ENCODE measurements at regions not wholly inside any gene's neighbourhood (a gene's known extent, or its start where the extent isn't known, plus 50 kb on each side); places are given as distances from the start of the nearest gene placed in this dataset.
"Not testable (repeated sequence)": the region's sequence is repeated elsewhere in the genome, so short reads cannot be mapped to it uniquely, and the experiment has no call there.

GRCh38 chr14:83566567-83566966 lies 1963.4 kb upstream of the FLRT2 start:
- no peak for DNase-seq (ENCODE audit: low spot score)

- DNase-seq (ENCODE audit: low spot score) = no peak
Measured at GRCh38 chr14:83568141-83568540, 1961.8 kb upstream of the FLRT2 start.

GRCh38 chr14:83575301-83575700 lies 1954.6 kb upstream of the FLRT2 start:
- DNase-seq (ENCODE audit: low spot score) = no peak

GRCh38 chr14:83583201-83583600 lies 1946.7 kb upstream of the FLRT2 start:
- DNase-seq (ENCODE audit: low spot score) = no peak

DNA sequence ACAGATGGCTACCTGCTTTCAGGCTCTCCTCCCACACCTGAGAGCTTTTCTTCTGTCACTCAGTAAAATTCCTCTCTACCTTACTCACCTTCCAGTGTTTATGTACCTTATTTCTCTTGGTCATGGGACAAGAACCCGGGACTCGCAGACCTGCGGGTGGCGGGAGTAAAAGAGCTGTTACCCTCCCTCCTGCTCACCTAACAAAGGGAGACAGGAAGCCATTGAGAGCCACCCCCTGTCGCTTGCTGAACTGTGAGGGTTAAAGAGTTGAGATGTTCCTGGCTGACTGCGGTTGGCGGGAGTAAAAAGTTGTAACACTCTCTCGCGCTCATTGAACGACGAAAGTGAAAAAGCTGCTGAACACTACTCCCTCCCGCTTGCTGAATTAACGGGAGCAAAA lies 1935.1 kb upstream of the FLRT2 start:
- DNase-seq (ENCODE audit: low spot score) = no peak

DNA sequence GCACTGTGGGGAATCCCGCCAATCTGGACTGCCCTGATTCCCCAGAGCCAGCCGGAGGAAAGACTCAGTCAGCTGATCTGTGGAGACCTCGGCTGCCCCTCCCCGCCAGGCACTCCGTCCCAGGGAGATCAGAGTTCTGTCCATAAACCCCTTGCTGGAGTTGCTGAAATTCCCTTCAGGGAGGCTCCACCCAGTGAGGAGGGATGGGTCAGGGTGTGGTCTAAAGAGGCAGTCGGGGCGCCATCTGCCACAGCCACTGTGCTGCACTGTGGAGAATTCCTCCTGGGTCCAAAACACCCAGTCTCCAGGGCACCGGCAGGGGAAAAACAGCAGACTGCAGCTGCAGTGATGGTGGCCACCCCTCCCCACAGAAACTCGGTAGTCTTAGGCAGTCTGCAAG lies 1922.3 kb upstream of the FLRT2 start:
- no peak for DNase-seq (ENCODE audit: low spot score)

- DNase-seq (ENCODE audit: low spot score) = no peak
Measured at GRCh38 chr14:83611491-83611890, 1918.5 kb upstream of the FLRT2 start.

DNA sequence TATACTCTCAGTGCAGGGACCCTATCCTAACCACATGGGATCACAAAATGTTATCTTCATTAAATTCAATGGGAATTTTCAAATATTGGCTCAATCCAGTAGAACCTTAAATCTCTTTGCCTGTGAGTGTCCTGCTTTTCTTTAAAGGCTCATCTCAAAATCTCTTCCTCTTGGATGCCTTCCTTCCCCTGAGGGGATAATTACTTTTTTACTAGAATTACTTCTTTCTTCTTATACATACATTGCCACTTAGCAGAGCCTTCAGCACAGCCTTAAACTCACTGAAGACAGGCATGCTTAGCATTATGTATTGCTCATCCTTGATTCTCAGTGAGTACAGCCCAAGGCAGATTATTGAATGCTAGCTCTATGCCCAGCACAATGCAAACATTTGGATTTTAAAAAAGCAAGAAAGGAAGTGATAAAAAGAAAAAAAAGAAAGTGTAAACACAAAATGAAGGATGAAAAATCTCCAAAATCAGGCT lies 1918.0 kb upstream of the FLRT2 start:
- no peak for DNase-seq (ENCODE audit: low spot score)

DNA sequence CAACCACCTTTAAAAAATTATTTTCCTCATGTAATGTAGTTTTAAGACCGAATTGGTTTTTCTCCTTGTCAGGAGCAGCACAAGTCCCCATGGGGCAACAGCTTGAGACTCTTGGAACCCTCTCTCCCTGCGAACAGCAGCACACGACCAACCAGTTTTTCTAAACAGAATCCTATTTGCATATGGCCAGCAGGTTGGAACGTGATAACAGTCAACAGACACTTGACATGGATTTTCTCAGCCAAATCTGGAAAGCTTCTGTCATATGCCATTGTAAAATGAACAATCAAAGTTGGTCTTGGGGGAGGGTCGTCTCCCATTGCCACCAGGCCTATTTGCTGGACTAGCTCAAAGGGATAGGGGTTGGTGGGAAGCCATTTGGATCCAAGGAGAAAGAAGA lies 1915.0 kb upstream of the FLRT2 start:
- DNase-seq (ENCODE audit: low spot score) = no peak

DNA sequence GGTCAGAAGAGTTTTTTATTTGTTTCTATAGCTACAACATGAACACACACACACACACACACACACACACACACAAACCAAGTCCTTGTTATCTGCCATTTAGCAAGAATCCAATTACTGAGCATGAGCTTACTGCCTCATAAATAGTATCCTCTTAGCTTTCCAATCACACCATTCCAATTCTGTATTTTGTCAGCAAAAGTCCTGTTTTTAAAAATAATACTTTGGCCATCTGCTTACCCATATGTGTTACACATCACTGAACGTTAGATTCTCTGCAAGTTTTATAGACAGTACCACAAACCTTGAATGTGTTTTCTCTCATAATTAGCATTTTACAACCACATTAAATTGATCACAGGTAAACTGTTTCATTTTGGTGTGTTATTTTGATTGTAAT lies 1905.4 kb upstream of the FLRT2 start:
- no peak for DNase-seq (ENCODE audit: low spot score)

GRCh38 chr14:83632375-83632774 lies 1897.6 kb upstream of the FLRT2 start:
- no peak for DNase-seq (ENCODE audit: low spot score)

DNA sequence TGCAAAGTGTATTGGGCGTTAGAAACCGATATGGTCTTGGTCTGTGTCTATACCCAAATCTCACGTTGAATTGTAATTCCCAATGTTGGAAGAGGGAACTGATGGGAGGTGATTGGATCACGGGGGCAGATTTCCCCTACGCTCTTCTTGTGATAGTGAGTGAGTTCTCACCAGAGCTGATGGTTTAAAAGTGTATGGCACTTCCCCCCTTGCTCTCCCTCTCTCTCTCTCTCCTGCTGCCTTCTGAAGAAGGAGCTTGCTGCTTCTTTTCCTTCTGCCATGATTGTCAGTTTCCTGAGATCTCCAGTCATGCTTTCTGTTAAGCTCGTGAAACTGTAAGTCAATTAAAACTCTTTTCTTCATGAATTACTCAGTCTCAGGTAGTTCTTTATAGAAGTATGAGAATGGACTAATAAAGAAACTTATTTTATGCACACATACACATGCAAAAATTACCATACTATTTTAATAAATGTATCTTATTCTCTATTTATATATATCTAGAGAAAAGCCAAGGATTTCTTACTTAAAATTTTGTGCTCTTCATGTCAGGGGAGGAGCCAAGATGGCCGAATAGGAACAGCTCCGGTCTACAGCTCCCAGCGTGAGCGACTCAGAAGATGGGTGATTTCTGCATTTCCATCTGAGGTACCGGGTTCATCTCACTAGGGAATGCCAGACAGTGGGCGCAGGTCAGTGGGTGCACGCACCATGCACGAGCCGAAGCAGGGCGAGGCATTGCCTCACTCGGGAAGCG lies 1891.0 kb upstream of the FLRT2 start:
- DNase-seq (ENCODE audit: low spot score) = no peak

DNA sequence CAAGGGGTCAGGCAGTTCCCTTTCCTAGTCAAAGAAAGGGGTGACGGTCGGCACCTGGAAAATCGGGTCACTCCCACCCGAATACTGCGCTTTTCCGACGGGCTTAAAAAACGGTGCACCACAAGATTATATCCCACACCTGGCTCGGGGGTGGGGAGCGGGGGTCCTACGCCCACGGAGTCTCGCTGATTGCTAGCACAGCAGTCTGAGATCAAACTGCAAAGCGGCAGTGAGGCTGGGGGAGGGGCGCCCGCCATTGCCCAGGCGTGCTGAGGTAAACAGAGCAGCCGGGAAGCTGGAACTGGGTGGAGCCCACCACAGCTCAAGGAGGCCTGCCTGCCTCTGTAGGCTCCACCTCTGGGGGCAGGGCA lies 1890.5 kb upstream of the FLRT2 start:
- DNase-seq (ENCODE audit: low spot score) = not testable (repeated sequence)

DNA sequence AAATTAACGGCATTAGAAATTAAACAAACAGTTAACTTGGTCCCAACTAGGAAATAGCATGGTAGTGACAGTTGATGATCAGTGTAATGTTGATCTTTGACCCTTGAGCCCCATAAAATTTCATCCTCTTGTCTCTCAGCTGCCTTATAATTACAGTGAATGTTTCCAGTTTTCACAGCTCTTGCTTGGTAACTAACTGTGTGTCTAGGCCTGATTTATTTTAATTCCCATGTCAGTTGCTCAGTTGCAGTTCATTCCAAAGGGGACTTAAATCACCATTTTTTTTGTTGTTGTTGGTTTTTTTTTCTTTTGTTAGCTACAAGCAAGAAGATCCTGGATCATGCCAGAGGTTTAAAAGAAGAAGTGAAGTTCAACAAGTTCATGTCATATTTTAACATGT lies 1883.7 kb upstream of the FLRT2 start:
- DNase-seq (ENCODE audit: low spot score) = no peak

DNA sequence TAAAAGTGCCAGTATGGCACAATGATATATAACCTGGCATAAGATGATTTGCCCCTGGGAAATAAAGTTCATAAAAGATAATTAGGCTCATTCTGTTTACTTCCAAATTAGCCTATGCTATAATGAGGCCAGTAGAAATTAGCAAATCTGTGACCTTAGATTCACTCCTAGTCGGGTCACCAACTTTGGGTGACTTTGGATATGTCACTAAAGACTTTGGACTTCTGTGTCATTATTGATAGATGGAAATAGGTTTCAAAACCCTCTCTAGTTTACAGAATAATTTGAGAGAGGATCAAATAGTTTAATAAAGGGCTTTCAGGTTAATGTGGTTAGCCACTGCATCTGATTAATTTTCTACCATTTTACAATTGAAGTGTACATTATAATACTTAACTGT lies 1869.3 kb upstream of the FLRT2 start:
- DNase-seq (ENCODE audit: low spot score) = no peak

- no peak for DNase-seq (ENCODE audit: low spot score)
Measured at GRCh38 chr14:83664389-83664788, 1865.6 kb upstream of the FLRT2 start.

DNA sequence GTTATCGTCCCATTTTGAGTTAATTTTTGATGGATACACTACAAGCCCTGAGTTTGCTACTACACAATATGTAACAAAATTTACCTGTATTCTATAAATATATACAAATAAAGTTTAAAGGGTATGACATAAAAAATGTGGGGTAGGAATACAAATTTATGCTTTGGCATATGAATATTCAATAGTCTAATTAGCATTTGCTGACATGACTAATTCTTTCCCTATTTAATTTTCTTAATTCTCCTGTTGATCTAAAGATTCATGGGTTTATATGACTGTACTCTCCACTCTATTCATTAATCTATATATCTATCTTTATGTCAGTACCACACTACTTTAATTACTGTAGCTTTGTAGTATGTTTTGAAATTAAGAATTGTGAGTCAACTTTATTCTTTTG lies 1840.7 kb upstream of the FLRT2 start:
- DNase-seq (ENCODE audit: low spot score) = no peak

- no peak for DNase-seq (ENCODE audit: low spot score)
Measured at GRCh38 chr14:83697099-83697498, 1832.8 kb upstream of the FLRT2 start.

DNA sequence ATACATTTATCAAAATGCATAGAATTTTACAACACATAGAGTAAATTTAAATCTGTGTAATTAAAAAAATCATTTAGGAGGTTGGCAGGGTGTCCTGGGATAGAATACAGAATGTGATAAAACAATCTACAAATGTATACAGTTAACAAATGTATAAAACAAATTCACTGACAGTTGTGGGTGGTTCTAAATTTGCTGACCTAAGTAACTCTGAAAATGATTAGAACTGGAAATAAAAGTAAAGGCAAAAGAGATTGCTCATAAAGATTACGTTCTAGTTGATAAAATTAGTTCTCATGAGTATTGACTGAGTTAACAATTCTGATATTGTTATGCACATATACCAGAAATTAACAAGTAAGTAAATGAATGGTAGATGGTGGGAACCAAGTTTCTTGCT lies 1827.3 kb upstream of the FLRT2 start:
- no peak for DNase-seq (ENCODE audit: low spot score)

GRCh38 chr14:83706231-83706954 lies 1823.6 kb upstream of the FLRT2 start:
- DNase-seq (ENCODE audit: low spot score) = peak; percentile 22

DNA sequence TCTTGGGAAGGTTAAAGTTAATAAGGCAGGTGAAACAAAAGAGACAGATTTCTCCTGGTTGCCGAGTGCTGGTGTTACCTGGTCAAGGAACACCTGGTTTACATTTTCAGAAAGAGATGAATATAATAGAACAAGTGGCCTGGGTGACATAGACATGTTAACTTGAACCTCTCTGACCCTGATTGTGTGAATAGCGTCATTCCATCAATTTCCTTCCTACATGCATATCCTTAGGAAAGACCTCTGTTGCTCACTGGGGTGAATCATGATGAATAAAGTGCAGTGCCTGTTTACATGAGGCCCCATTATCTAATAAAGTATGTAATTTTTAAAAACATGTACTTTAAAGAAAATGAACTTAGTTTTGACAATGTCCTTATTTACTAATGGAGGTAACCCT lies 1822.9 kb upstream of the FLRT2 start:
- no peak for DNase-seq (ENCODE audit: low spot score)

DNA sequence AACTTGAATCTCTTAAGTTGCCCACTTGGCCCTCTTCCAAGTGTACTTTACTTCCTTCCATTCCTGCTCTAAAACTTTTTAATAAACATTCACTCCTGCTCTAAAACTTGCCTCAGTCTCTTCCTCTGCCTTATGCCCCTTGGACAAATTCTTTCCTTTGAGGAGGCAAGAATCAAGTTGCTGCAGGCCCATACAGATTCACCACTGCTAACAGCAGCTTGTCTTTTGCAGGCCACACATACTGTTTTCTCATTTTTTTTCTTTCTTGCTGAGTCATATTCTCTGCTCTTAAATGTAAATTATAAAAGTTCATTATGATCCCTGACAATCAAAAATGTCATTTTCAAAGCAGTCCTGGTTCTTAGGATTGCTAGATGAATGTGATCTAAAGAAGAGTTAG lies 1820.8 kb upstream of the FLRT2 start:
- no peak for DNase-seq (ENCODE audit: low spot score)

GRCh38 chr14:83711046-83711445 lies 1818.9 kb upstream of the FLRT2 start:
- DNase-seq (ENCODE audit: low spot score) = no peak
